H9 (cell line): ENCODE measurements at regions not wholly inside any gene's neighbourhood (a gene's known extent, or its start where the extent isn't known, plus 50 kb on each side); places are given as distances from the start of the nearest gene placed in this dataset.

Source experiments
- DNase-seq: peaks from one replicate; pipeline ENCODE4 v3.0.0-alpha.2; 2017
- H2AFZ ChIP-seq: one replicate; pipeline ENCODE4 v1.6.1; 2013; ENCODE audit warnings: mild to moderate bottlenecking, low read length, control low read depth, moderate library complexity
- H2AK5ac ChIP-seq: 2 replicates; pipeline ENCODE4 v1.6.1; 2013; ENCODE audit warnings: low read length, control low read depth, mixed read lengths; ENCODE audit not compliant: insufficient read length
- H2BK120ac ChIP-seq: one replicate; pipeline ENCODE4 v1.6.1; 2013; ENCODE audit warnings: low read depth, mild to moderate bottlenecking, low read length, control low read depth, inconsistent platforms; ENCODE audit not compliant: poor library complexity, severe bottlenecking
- H2BK12ac ChIP-seq: 2 replicates; pipeline ENCODE4 v1.6.1; 2013; ENCODE audit warnings: low read length, control low read depth, mixed read lengths, low read depth; ENCODE audit not compliant: insufficient read length
- H2BK15ac ChIP-seq: 2 replicates; pipeline ENCODE4 v1.6.1; 2013; ENCODE audit warnings: low read depth, low read length, control low read depth
- H2BK20ac ChIP-seq: one replicate; pipeline ENCODE4 v1.6.1; 2013; ENCODE audit warnings: low read depth, mild to moderate bottlenecking, low read length, control low read depth, inconsistent platforms; ENCODE audit not compliant: poor library complexity, severe bottlenecking
- H2BK5ac ChIP-seq: 2 replicates; pipeline ENCODE4 v1.6.1; 2013; ENCODE audit warnings: low read length, control low read depth, mixed read lengths; ENCODE audit not compliant: insufficient read length
- H3K14ac ChIP-seq: 2 replicates; pipeline ENCODE4 v1.6.1; 2013; ENCODE audit warnings: low read length, control low read depth; ENCODE audit not compliant: insufficient read depth
- H3K18ac ChIP-seq: 2 replicates; pipeline ENCODE4 v1.6.1; 2013; ENCODE audit warnings: low read depth, mild to moderate bottlenecking, mixed read lengths, low read length, control low read depth; ENCODE audit not compliant: insufficient read length
- H3K23ac ChIP-seq: 2 replicates; pipeline ENCODE4 v1.6.1; 2013; ENCODE audit warnings: low read length, control low read depth, mixed read lengths, low read depth; ENCODE audit not compliant: insufficient read length
- H3K23me2 ChIP-seq: 2 replicates; pipeline ENCODE4 v1.6.1; 2013; ENCODE audit warnings: low read depth, mild to moderate bottlenecking, mixed read lengths, low read length, control low read depth; ENCODE audit not compliant: insufficient read length, poor library complexity, severe bottlenecking
- H3K27ac ChIP-seq: 2 replicates; pipeline ENCODE4 v1.5.1; 2013; ENCODE audit warnings: low read length, control low read depth, mixed read lengths, low read depth; ENCODE audit not compliant: insufficient read length
- H3K27me3 ChIP-seq: 2 replicates; pipeline ENCODE4 v1.6.1; 2013; ENCODE audit warnings: low read length, control low read depth, inconsistent platforms; ENCODE audit not compliant: insufficient read depth
- H3K4ac ChIP-seq: 2 replicates; pipeline ENCODE4 v1.6.1; 2013; ENCODE audit warnings: low read depth, mild to moderate bottlenecking, control low read depth, inconsistent platforms, low read length, moderate library complexity
- H3K4me1 ChIP-seq: 2 replicates; pipeline ENCODE4 v1.6.1; 2013; ENCODE audit warnings: low read length, control low read depth, inconsistent platforms; ENCODE audit not compliant: insufficient read depth
- H3K4me2 ChIP-seq: 2 replicates; pipeline ENCODE4 v1.6.1; 2013; ENCODE audit warnings: low read length, control low read depth, mixed read lengths; ENCODE audit not compliant: insufficient read length, insufficient read depth
- H3K56ac ChIP-seq: 2 replicates; pipeline ENCODE4 v1.6.1; 2013; ENCODE audit warnings: low read depth, mild to moderate bottlenecking, mixed read lengths, low read length, control low read depth; ENCODE audit not compliant: insufficient read length
- H3K79me1 ChIP-seq: 2 replicates; pipeline ENCODE4 v1.6.1; 2013; ENCODE audit warnings: low read depth, mild to moderate bottlenecking, moderate library complexity, low read length, control low read depth, inconsistent platforms; ENCODE audit not compliant: insufficient read depth, poor library complexity, severe bottlenecking
- H3K79me2 ChIP-seq: 2 replicates; pipeline ENCODE4 v1.6.1; 2013; ENCODE audit warnings: low read length, control low read depth, inconsistent platforms; ENCODE audit not compliant: insufficient read depth
- H3K9ac ChIP-seq: 2 replicates; pipeline ENCODE4 v1.6.1; 2013; ENCODE audit warnings: low read length, control low read depth, mixed read lengths; ENCODE audit not compliant: insufficient read length; ENCODE audit errors: extremely low read depth
- H3K9me3 ChIP-seq: one replicate; pipeline ENCODE4 v1.6.1; 2013; ENCODE audit warnings: low read depth, low read length, inconsistent platforms; ENCODE audit not compliant: control insufficient read depth
- H3T11ph ChIP-seq: one replicate; pipeline ENCODE4 v1.6.1; 2013; ENCODE audit warnings: mild to moderate bottlenecking, low read length, control low read depth, inconsistent platforms
- H4K20me1 ChIP-seq: one replicate; pipeline ENCODE4 v1.6.1; 2013; ENCODE audit not compliant: control insufficient read depth, insufficient read length, insufficient read depth
- H4K5ac ChIP-seq: 2 replicates; pipeline ENCODE4 v1.6.1; 2013; ENCODE audit warnings: low read depth, mild to moderate bottlenecking, mixed read lengths, low read length, control low read depth; ENCODE audit not compliant: insufficient read length
- H4K8ac ChIP-seq: replicated peaks from 2 replicates; pipeline ENCODE4 v1.6.1; 2013; ENCODE audit warnings: low read length, control low read depth, mixed read lengths, low read depth; ENCODE audit not compliant: insufficient read length
- H4K91ac ChIP-seq: 2 replicates; pipeline ENCODE4 v1.6.1; 2013; ENCODE audit warnings: low read depth, mild to moderate bottlenecking, moderate library complexity, mixed read lengths, low read length, control low read depth; ENCODE audit not compliant: insufficient read length
- H3K27ac Mint-ChIP-seq, 3 experiments: 2 replicates in 2 of 3; 3 replicates in 1 of 3; pipeline ENCODE4 v1.8.0; 2020 to 2021; ENCODE audit warnings: mixed read lengths in 3 of 3, mild to moderate bottlenecking in 1 of 3, moderate library complexity in 1 of 3
- H3K27me3 Mint-ChIP-seq: 2 replicates; pipeline ENCODE4 v1.8.0; 2021; ENCODE audit warnings: low read depth, mild to moderate bottlenecking, moderate library complexity, mixed read lengths
- H3K36me3 Mint-ChIP-seq, 3 experiments: 2 replicates in 2 of 3; 3 replicates in 1 of 3; pipeline ENCODE4 v1.8.0; 2020 to 2021; ENCODE audit warnings: low read depth in 3 of 3, mixed read lengths in 3 of 3; ENCODE audit not compliant: insufficient read depth in 1 of 3
- H3K4me1 Mint-ChIP-seq, 2 experiments: 2 replicates each; pipeline ENCODE4 v1.8.0; 2020; ENCODE audit warnings: mixed read lengths in 2 of 2
- H3K4me3 Mint-ChIP-seq, 2 experiments: 2 replicates in 1 of 2; 3 replicates in 1 of 2; pipeline ENCODE4 v1.8.0; 2020 to 2021; ENCODE audit warnings: mild to moderate bottlenecking in 2 of 2, mixed read lengths in 2 of 2, moderate library complexity in 1 of 2
- H3K9me3 Mint-ChIP-seq, 2 experiments: 2 replicates in 1 of 2; 3 replicates in 1 of 2; pipeline ENCODE4 v1.8.0; 2020; ENCODE audit warnings: mild to moderate bottlenecking in 2 of 2, mixed read lengths in 2 of 2, moderate library complexity in 1 of 2
- WGBS: extraction: QIAGEN DNeasy Blood & Tissue Kit; methylation state at CpG from one replicate; pipeline ENCODE4 v1.1.7; 2013; ENCODE audit warnings: missing lambda C conversion rate, low lambda C conversion rate, mixed read lengths; ENCODE audit not compliant: insufficient read length; ENCODE audit errors: extremely low coverage; 5-methylcytosine and 5-hydroxymethylcytosine counted together
- TF ChIP-seq, protein P1 (sequence below): fragments of 200-600 bp; sonication (generic); conservative IDR thresholded peaks from 3 replicates; pipeline ENCODE4 v1.8.0; 2021; ENCODE audit warnings: antibody characterized with exemption, mild to moderate bottlenecking

DNA sequence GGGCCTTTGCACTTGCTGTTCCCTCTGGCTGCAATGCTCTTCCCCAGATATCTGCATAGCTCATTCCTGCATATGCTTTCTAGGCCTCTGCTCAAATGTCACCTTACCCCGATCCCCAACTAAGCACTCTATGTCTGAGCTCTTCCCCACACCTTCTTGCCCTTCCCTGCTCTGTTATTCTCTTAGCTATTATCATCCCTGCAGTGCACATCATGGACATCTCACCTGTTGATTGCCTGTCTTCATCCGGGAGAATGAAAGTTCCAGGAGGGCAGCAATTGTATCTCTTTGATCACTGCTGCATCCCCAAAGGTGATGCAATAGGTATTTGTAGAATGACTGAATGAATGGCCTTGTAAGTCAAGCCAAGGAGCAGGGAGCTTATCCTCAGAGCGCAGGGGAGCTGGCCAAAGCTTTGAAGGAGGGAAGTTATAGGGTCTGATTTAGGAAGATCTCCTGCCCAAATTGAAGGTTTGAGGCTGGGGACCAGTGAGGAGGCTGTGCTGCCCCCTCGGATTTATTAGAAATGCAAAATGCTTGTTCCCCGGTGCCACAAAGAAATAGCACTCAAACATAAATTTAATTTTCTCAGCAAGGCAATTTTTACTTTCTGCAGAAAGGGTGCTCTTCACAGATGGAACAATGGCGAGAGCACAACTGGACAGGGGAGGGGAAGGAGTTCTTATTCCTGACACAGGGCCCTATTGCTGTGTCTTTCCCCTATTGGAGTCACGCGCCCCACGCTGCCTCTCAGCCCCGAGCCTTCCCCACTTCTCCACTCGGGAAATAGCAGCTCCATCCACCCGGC is 631.1 kb downstream of the MATN1 start:
- Histone ChIP-seq H3K9me3 (no peaks in the 10 kb centered on the region), H4K91ac (no peak overlapping the region), H4K20me1 (no peaks in the 10 kb centered on the region), H3K79me2 (no peaks in the 10 kb centered on the region), H4K8ac (no peak overlapping the region), H2BK120ac (no peak overlapping the region), H3K27me3 (no peaks in the 10 kb centered on the region), H3K4me2 (no peak overlapping the region), H3K23me2 (no peaks in the 10 kb centered on the region), H3K79me1 (no peaks in the 10 kb centered on the region), H3K23ac (no peak overlapping the region), H3K27ac (no peak overlapping the region), H2BK20ac (no peak overlapping the region), H3T11ph (no peak overlapping the region), H3K4ac (no peak overlapping the region), H2BK5ac (no peak overlapping the region), H3K4me1 (no peaks in the 10 kb centered on the region), H2BK12ac (no peak overlapping the region), H4K5ac (no peak overlapping the region), H3K18ac (no peak overlapping the region), H2BK15ac (no peak overlapping the region), H3K9ac (no peak overlapping the region), H3K14ac (no peak overlapping the region), H2AK5ac (no peak overlapping the region), H3K56ac (no peak overlapping the region), H2AFZ (no peak overlapping the region)
- H3K4me1 Mint-ChIP-seq, result peaks cover 2 to 3% of the 10 kb centered on the region in 2 experiments; a peak in 2 of 4 replicates
- TF ChIP-seq, protein P1, sequence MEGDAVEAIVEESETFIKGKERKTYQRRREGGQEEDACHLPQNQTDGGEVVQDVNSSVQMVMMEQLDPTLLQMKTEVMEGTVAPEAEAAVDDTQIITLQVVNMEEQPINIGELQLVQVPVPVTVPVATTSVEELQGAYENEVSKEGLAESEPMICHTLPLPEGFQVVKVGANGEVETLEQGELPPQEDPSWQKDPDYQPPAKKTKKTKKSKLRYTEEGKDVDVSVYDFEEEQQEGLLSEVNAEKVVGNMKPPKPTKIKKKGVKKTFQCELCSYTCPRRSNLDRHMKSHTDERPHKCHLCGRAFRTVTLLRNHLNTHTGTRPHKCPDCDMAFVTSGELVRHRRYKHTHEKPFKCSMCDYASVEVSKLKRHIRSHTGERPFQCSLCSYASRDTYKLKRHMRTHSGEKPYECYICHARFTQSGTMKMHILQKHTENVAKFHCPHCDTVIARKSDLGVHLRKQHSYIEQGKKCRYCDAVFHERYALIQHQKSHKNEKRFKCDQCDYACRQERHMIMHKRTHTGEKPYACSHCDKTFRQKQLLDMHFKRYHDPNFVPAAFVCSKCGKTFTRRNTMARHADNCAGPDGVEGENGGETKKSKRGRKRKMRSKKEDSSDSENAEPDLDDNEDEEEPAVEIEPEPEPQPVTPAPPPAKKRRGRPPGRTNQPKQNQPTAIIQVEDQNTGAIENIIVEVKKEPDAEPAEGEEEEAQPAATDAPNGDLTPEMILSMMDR, result no peak
- H3K9me3 Mint-ChIP-seq, result peaks cover 28 to 29% of the 10 kb centered on the region in 2 experiments
- peaks cover 4 to 20% (median 17%) of the 10 kb centered on the region in 3 experiments for H3K36me3 Mint-ChIP-seq
- no CpG with 5 or more reads among the region's 12 CpGs for WGBS
- H3K27ac Mint-ChIP-seq, result no peak overlapping the region
- no peak for DNase-seq
- peaks cover 9% of the 10 kb centered on the region for H3K27me3 Mint-ChIP-seq
- H3K4me3 Mint-ChIP-seq, result no peak overlapping the region
